B cell (primary cell): ENCODE measurements at regions not wholly inside any gene's neighbourhood (a gene's known extent, or its start where the extent isn't known, plus 50 kb on each side); places are given as distances from the start of the nearest gene placed in this dataset.

Source experiments
- EZH2 ChIP-seq: IDR thresholded peaks from 2 replicates; pipeline ENCODE4 v1.6.1; 2012; ENCODE audit warnings: borderline replicate concordance, low read depth, mild to moderate bottlenecking, moderate library complexity, low read length; ENCODE audit not compliant: insufficient read depth, poor library complexity, severe bottlenecking
- TF ChIP-seq, protein P1 (sequence below): fragments of 200-600 bp; IDR thresholded peaks from one replicate; pipeline ENCODE4 v1.8.0; 2022; ENCODE audit warnings: antibody characterized with exemption, mild to moderate bottlenecking

DNA sequence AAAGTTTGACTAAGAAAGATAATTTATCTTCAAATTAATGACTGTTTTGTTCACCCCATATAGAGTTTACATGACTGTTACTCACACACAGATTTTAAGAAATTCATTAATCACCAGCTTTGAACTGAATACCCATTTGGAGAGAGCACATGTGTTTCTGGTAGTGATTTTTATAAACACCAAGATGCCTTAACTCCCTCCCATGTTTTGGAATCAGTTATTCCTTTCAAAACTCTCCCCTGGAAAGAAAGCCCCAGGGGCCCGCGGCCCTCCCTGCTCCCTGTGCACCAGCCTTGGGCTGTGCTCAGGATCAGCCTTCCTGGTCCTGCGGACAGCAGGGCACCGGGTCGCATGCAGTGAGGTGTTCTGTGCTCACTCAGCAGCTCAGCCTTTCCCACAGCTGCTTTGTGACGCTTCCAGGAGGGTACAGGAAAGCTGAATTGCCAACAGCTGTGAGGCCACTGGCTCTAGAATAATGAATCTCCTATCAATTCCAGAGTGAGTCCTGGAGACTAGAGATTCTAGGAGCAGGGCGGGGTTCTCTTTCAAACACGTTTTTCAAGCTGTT, 483.2 kb downstream of the EFNB2 start:
- TF ChIP-seq, protein P1, sequence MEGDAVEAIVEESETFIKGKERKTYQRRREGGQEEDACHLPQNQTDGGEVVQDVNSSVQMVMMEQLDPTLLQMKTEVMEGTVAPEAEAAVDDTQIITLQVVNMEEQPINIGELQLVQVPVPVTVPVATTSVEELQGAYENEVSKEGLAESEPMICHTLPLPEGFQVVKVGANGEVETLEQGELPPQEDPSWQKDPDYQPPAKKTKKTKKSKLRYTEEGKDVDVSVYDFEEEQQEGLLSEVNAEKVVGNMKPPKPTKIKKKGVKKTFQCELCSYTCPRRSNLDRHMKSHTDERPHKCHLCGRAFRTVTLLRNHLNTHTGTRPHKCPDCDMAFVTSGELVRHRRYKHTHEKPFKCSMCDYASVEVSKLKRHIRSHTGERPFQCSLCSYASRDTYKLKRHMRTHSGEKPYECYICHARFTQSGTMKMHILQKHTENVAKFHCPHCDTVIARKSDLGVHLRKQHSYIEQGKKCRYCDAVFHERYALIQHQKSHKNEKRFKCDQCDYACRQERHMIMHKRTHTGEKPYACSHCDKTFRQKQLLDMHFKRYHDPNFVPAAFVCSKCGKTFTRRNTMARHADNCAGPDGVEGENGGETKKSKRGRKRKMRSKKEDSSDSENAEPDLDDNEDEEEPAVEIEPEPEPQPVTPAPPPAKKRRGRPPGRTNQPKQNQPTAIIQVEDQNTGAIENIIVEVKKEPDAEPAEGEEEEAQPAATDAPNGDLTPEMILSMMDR = no peak
- TF ChIP-seq EZH2 = no peak
